CD4-positive, alpha-beta T cell treated with Interleukin-17A for 4 hours (primary cell): ENCODE measurements at regions not wholly inside any gene's neighbourhood (a gene's known extent, or its start where the extent isn't known, plus 50 kb on each side); places are given as distances from the start of the nearest gene placed in this dataset.
"Not testable (repeated sequence)": the region's sequence is repeated elsewhere in the genome, so short reads cannot be mapped to it uniquely, and the experiment has no call there.

ENCODE experiments used
- DNase-seq: peaks from one replicate; pipeline ENCODE4 v3.0.0-alpha.2; 2020; ENCODE audit warnings: mixed read lengths

- no peak for DNase-seq
These were observed 51.5 kb upstream of the PHF21B start for GRCh38 chr22:45061332-45061731.

GRCh38 chr22:45064313-45065278, 54.8 kb upstream of the PHF21B start:
- DNase-seq: no peak

- DNase-seq: no peak
These were observed 55.9 kb upstream of the PHF21B start for GRCh38 chr22:45065726-45066125.

- no peak for DNase-seq
These were observed 57.9 kb upstream of the PHF21B start for GRCh38 chr22:45067731-45068130.

GRCh38 chr22:45069925-45070324, 60.1 kb upstream of the PHF21B start:
- DNase-seq: no peak

GRCh38 chr22:45071618-45072017, 61.8 kb upstream of the PHF21B start:
- DNase-seq: no peak

- no peak for DNase-seq
These were observed 62.6 kb upstream of the PHF21B start for GRCh38 chr22:45072322-45072903.

GRCh38 chr22:45073064-45073463, 63.3 kb upstream of the PHF21B start:
- no peak for DNase-seq

- no peak for DNase-seq
These were observed 67.5 kb upstream of the PHF21B start for GRCh38 chr22:45077286-45077685.

- DNase-seq: no peak
These were observed 68.1 kb upstream of the PHF21B start for GRCh38 chr22:45077826-45078334.

- no peak for DNase-seq
These were observed 73.0 kb upstream of the PHF21B start for GRCh38 chr22:45082795-45083194.

- no peak for DNase-seq
These were observed 74.0 kb upstream of the PHF21B start for GRCh38 chr22:45083659-45084305.

GRCh38 chr22:45084400-45084920, 74.7 kb upstream of the PHF21B start:
- DNase-seq: no peak

- DNase-seq: no peak
These were observed 75.9 kb upstream of the NUP50 start for GRCh38 chr22:45087802-45088201.

- DNase-seq: no peak
These were observed 75.1 kb upstream of the NUP50 start for GRCh38 chr22:45088576-45088975.

GRCh38 chr22:45090497-45090910, 73.2 kb upstream of the NUP50 start:
- DNase-seq: no peak

- DNase-seq: no peak
These were observed 72.4 kb upstream of the NUP50 start for GRCh38 chr22:45091254-45091854.

GRCh38 chr22:45091875-45092274, 71.8 kb upstream of the NUP50 start:
- DNase-seq: not testable (repeated sequence)

- no peak for DNase-seq
These were observed 71.1 kb upstream of the NUP50 start for GRCh38 chr22:45092644-45093043.

- no peak for DNase-seq
These were observed 70.1 kb upstream of the NUP50 start for GRCh38 chr22:45093609-45094008.

- DNase-seq: no peak
These were observed 69.5 kb upstream of the NUP50 start for GRCh38 chr22:45094081-45094720.

GRCh38 chr22:45094825-45095224, 68.9 kb upstream of the NUP50 start:
- no peak for DNase-seq
